ENCODE measurements at regions not wholly inside any gene's neighbourhood (a gene's known extent, or its start where the extent isn't known, plus 50 kb on each side); places are given as distances from the start of the nearest gene placed in this dataset.

GRCh38 chr3:11089931-11090330 is 64.4 kb upstream of the HRH1 start:
- no peak for DNase-seq

DNA sequence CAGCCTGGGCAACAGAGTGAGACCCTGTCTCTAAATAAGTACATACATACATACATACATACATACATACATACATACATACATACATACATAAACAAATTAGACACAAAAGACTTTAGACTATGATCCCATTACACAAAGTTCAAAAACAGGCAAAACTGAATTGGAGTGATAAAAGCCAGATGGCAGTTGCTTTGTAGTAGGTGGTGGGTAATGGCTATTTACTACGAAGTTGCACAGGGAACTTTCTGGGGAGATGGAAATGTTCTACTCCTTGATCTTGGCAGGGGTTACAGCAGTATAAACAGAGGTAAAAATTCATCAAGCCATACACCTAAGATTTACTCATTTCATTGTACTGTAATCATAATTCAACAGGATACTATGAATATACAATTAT is 63.7 kb upstream of the HRH1 start:
- DNase-seq = no peak

GRCh38 chr3:11091088-11091590 is 63.2 kb upstream of the HRH1 start:
- no peak for DNase-seq

DNA sequence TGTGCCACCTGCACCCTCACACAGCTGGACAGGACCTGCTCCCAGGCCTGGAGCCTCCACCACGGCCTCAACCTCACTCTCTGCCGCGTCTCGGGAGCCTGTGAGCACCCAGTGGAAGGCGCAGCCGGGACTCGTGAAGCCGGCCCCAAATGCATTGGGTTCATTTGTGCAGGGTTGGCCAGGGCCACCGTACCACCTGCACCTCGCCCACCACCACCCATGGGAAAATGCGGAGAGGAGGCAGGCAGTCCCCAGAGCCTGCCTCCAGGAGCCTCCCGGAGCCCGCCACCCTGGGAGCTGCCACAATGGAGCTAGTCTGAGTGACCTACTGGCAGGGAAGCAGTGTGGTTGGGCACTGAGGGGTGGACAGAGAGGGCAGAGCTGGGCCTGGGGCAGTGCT is 62.5 kb upstream of the HRH1 start:
- no peak for DNase-seq

- DNase-seq = no peak
Measured at GRCh38 chr3:11093823-11094340, 60.4 kb upstream of the HRH1 start.

DNA sequence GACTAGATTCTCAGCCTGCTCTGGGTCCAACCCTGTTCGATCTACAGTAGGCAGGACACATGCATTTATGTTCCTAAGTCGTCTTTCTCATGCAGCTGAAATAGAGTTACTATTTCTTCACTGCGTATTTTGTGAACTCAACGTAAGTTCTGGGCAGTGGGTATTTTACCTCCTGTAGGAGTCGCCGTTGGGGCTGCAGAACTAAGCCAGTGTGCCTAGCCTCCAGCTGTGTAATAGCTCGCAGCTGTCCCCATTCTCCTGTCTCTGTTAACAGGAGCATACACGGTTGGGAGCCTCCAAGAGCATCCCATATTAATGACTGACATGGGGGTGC is 58.4 kb upstream of the HRH1 start:
- DNase-seq = no peak

GRCh38 chr3:11096266-11097139 is 57.8 kb upstream of the HRH1 start:
- peak; percentile 59 to 68 for DNase-seq

GRCh38 chr3:11099306-11099705 is 55.0 kb upstream of the HRH1 start:
- DNase-seq = no peak

Data from stimulated activated CD4-positive, alpha-beta T cell treated with anti-CD3 and anti-CD28 coated beads, Interleukin-2, amount 100 ng/mL, for 48 hours (primary cell).